Right lobe of liver (tissue), 4 donors: ENCODE measurements at regions not wholly inside any gene's neighbourhood (a gene's known extent, or its start where the extent isn't known, plus 50 kb on each side); places are given as distances from the start of the nearest gene placed in this dataset.

Experiments
- CTCF ChIP-seq, 4 donors: fragments of 200-600 bp in 3 of 4; fragments of 450-650 bp in 1 of 4; IDR thresholded peaks; one replicate each; pipeline versions ENCODE4 v1.5.1 to v1.8.0; 2016 to 2022; ENCODE audit warnings: antibody characterized with exemption in 4 of 4, mild to moderate bottlenecking in 2 of 4
- POLR2A ChIP-seq: fragments of 450-650 bp; IDR thresholded peaks from one replicate; pipeline ENCODE4 v1.6.1; 2017; ENCODE audit warnings: antibody characterized with exemption, mild to moderate bottlenecking
- donor health status: DM: no; HTN: no; CAD: no.
- donor health status: DM: no; HTN: no; CAD: no.
- donor health status: DM: no; HTN: yes; CAD: no.

DNA sequence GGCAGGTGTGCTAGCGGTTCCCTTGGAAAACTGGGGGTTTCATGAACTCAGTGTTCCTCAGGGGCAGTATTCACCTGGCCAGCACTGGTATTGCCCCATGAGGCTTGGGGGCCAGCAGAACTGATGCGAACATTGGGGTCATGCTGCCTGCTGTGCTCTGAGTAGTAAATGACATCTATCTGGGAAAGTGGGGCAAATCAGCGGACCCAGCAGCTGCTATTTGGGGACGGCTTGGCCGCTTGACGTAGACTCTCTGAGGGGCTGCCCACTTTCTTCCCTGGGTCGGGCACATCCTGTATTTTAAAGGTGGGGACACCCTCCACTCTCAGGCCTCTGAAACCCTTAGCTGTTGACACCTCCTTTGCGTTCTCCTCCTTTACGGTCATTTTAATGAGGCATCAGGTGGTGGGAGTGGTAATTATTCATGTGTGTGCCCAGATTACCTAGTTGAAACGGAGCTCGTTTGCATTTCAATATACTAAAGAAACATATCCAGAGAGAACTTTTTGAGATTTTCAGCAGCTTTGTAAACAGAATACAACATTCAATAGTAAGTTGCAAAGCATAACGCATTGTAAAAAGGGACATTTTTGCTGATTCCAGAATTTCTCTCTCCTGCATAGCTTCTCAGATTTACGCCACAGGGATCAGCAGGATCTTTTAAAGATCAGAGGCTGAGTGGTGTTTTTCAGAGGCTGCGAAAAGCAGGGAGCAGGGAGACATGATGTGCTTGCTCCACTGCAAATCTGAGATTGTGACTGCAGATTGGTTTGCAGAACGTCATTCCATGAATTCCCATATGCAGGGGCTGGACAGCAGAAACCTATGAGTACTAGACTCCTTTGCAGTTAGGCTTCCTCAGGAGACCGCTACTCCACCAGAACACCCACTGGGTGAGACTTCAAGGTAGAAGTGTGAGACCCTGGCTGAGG lies 56.8 kb upstream of the ZFR start:
- TF ChIP-seq POLR2A (no peak), CTCF (IDR thresholded peaks at IDR 0.05) (no peak)
